Hypothalamus (tissue), 51 donors: ENCODE measurements at regions not wholly inside any gene's neighbourhood (a gene's known extent, or its start where the extent isn't known, plus 50 kb on each side); places are given as distances from the start of the nearest gene placed in this dataset.
A peak's percentile ranks its signal among the peaks of the same experiment; 100 is the strongest.
"Not testable (repeated sequence)": the region's sequence is repeated elsewhere in the genome, so short reads cannot be mapped to it uniquely, and the experiment has no call there.

Experiments
- DNase-seq, 51 donors: peaks; one replicate each; lab custom pipeline; 2025; lab: John Stamatoyannopoulos, UW

DNA sequence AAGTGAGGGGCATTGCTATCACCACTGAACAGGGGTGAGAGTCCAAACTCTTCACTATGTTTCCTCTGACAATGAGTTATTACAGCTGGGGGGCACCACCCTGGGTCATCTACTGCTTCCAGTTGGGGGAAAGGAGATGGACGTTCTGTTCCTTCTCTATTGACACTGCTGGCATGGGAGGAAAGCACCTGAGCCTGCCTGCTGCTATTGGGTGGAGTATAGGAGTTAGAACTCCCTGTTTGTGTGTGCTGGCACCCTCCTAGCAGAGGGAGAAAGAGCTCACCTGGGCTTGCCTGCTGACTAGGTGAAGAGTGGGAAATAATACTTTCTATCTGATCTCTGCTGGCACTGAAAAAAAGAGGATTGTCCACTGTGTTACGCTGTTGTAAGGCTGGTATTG lies 163.8 kb downstream of the MSN start:
- no peak for DNase-seq

DNA sequence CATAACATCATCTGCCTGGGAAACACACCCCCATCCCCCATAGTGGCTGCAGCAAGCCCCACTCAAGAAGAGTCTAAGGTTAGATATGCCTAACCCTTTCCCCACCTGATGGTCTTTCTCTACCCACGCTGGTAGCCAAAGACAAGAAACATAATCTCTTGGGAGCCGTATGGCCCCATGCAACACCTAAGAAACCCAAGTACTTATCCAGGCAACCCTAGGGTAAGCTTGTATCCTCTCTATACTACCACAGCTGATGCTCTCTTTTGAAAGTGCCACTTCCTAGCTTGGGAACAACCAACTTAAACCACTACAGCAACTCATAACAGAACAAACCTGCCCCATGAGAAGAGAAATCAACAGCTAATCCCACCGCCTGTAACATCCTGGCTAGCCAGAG lies 161.1 kb downstream of the MSN start:
- DNase-seq, result no peak

DNA sequence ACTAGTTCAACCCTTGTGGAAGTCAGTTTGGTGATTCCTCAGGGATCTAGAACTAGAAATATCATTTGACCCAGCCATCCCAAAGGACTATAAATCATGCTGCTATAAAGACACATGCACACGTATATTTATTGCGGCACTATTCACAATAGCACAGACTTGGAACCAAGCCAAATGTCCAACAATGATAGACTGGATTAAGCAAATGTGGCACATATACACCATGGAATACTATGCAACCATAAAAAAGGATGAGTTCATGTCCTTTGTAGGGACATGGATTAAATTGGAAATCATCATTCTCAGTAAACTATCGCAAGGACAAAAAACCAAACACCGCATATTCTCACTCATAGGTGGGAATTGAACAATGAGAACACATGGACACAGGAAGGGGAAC lies 157.8 kb downstream of the MSN start:
- not testable (repeated sequence) for DNase-seq

DNA sequence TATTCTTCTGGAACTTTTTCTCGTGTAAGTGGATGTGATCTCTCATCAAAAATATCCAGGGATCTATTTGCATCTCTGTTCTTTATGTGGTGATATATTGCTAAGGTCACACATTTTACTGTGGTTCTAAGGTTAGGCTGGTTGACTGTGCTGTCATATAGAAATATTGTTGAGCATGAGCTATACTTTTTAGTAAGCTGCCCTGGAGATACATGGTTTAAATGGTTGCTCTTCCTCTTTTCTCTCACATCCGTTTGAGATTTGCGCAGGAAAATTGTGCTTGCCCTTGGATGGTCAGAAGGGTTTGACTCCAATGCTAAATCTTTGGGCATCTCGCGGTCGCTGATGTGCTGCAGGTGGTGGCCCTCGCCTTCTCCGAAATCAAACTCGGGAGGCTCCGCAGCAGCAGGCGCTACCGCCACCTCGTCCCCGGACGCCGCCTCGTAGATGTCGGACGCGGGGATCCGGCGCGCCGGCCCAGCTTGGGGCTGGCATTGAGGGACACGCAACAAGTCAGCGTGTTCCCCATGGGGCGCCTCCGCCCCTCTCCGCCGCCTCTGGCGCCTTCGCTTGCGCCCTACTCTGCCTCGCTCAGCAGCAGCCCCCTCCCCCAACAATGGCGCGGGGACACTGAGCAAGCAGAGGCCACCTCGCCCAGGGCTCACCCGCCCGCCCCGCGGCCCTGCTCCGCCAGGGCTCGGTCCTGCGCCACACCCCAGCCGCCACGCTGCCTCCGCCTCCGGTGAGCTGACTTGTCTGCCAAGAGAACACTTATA lies 154.5 kb downstream of the MSN start:
- DNase-seq, result peak in 8 of 51 donors; percentile 0 to 3 (median 0)

DNA sequence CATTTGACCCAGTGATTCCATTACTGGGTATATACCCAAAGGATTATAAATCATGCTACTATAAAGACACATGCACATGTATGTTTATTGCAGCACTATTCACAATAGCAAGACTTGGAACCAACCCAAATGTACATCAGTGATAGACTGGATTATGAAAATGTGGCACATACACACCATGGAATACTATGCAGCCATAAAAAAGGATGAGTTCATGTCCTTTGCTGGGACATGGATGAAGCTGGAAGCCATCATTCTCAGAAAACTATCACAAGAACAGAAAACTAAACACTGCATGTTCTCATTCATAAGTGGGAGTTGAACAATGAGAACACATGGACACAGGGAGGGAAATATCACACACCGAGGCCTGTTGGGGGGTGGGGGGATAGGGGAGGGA lies 152.5 kb downstream of the MSN start:
- not testable (repeated sequence) for DNase-seq

DNA sequence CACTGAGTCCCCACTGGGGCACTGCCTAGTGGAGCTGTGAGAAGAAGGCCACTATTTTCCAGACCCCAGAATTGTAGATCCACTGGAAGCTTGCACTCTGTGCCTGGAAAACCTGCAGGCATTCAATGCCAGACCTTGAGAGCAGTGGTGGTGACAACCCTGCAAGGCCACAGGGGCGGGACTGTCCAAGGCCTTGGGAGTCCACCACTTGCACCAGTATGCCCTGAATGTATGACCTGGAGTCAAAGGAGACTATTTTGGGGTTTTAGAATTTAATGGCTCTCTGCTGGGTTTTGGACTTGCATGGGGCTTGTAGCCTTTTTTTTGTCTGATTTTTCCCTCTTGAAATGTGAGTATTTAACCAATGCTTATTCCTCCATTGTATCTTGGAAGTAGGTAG lies 145.8 kb downstream of the MSN start:
- no peak for DNase-seq

DNA sequence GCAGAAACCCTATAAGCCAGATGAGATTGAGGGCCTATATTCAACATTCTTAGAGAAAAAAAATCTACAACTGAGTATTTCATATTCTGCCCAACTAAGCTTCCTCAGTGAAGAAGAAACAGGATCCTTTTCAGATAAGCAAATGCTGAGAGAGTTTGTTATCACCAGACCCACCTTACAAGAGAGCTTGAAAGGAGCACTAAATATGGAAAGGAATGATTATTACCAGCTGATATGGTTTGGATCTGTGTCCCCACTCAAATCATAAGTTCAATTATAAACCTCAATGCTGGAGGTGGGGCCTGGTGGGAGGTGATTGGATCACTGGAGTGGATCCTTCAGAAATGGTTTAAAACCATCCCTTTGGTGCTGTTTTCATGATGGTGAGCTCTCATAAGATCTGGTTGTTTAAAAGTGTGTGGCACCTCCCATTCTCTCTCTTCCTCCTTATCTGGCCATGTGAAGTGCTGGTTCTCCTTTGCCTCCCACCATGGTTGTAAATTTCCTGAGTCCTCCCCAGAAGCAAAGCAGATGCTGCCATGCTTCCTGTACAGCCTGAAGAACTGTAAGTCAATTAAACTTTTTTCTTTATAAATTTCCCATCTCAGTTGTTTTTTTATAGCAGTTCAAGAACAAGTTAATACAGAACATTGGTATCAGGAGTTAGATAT lies 144.2 kb downstream of the MSN start:
- DNase-seq, result no peak
